HepG2 (cell line): ENCODE measurements at regions not wholly inside any gene's neighbourhood (a gene's known extent, or its start where the extent isn't known, plus 50 kb on each side); places are given as distances from the start of the nearest gene placed in this dataset.

Source experiments
- ARID2 ChIP-seq: sonication (generic); formaldehyde crosslinking; IDR thresholded peaks from 2 replicates; pipeline ENCODE4 v1.8.1; 2022; ENCODE audit warnings: mild to moderate bottlenecking, missing genetic modification reagents, borderline replicate concordance
- HNRNPUL1 ChIP-seq: fragments of 200-400 bp; formaldehyde crosslinking; IDR thresholded peaks from 2 replicates; pipeline ENCODE4 v1.6.1; 2017; ENCODE audit warnings: low read depth, mild to moderate bottlenecking, low read length, moderate library complexity
- KDM3A ChIP-seq: IDR thresholded peaks from 2 replicates; pipeline ENCODE4 v1.6.1; 2018; ENCODE audit warnings: low read depth, missing compliant biosample characterization
- SRF ChIP-seq: IDR thresholded peaks from 2 replicates; pipeline ENCODE4 v1.6.1; 2011; ENCODE audit warnings: mild to moderate bottlenecking, low read depth, low read length, moderate library complexity
- SYNCRIP ChIP-seq: fragments of 200-400 bp; formaldehyde crosslinking; IDR thresholded peaks from 2 replicates; pipeline ENCODE4 v1.6.1; 2018; ENCODE audit warnings: mild to moderate bottlenecking, low read depth, low read length; ENCODE audit not compliant: insufficient read depth
- TCF7L2 ChIP-seq: IDR thresholded peaks from 2 replicates; pipeline ENCODE4 v1.6.1; 2011; ENCODE audit warnings: mild to moderate bottlenecking, low read depth, low read length, moderate library complexity
- WIZ ChIP-seq: sonication (generic); formaldehyde crosslinking; IDR thresholded peaks from 2 replicates; pipeline ENCODE4 v1.5.1; 2020; ENCODE audit warnings: mild to moderate bottlenecking, missing genetic modification reagents
- ZHX1 ChIP-seq: sonication (generic); formaldehyde crosslinking; IDR thresholded peaks from 2 replicates; pipeline ENCODE4 v1.8.1; 2022; ENCODE audit warnings: low read depth, mild to moderate bottlenecking, missing genetic modification reagents
- ZNF121 ChIP-seq: sonication (generic); formaldehyde crosslinking; IDR thresholded peaks from 2 replicates; pipeline ENCODE4 v1.5.0; 2020; ENCODE audit warnings: mild to moderate bottlenecking, missing genetic modification reagents
- ZNF263 ChIP-seq: sonication (generic); formaldehyde crosslinking; IDR thresholded peaks from 2 replicates; pipeline ENCODE4 v1.4.0; 2020; ENCODE audit warnings: missing genetic modification reagents
- ZNF354B ChIP-seq: sonication (generic); formaldehyde crosslinking; IDR thresholded peaks from 2 replicates; pipeline ENCODE4 v1.8.0; 2022; ENCODE audit warnings: mild to moderate bottlenecking, missing genetic modification reagents
- ZNF577 ChIP-seq: sonication (generic); formaldehyde crosslinking; IDR thresholded peaks from 2 replicates; pipeline ENCODE4 v1.4.0; 2020; ENCODE audit warnings: mild to moderate bottlenecking, low read depth, missing genetic modification reagents, borderline replicate concordance
- TF ChIP-seq, protein P1 (sequence below), 2 experiments: IDR thresholded peaks; 2 replicates each; pipeline ENCODE4 v1.6.1; 2011 to 2012; ENCODE audit warnings: low read length in 2 of 2, borderline replicate concordance in 1 of 2, low read depth in 1 of 2, mild to moderate bottlenecking in 1 of 2, moderate library complexity in 1 of 2
- TF ChIP-seq, protein P2 (sequence below): sonication (generic); formaldehyde crosslinking; IDR thresholded peaks from 2 replicates; pipeline ENCODE4 v1.4.0; 2020; ENCODE audit warnings: mild to moderate bottlenecking, missing genetic modification reagents
- TF ChIP-seq, protein P3 (sequence below): sonication (generic); formaldehyde crosslinking; IDR thresholded peaks from 2 replicates; pipeline ENCODE4 v1.8.1; 2023; ENCODE audit warnings: mild to moderate bottlenecking, missing genetic modification reagents
- TF ChIP-seq, protein P4 (sequence below): sonication (generic); formaldehyde crosslinking; IDR thresholded peaks from 2 replicates; pipeline ENCODE4 v1.8.0; 2022; ENCODE audit warnings: missing genetic modification reagents, mild to moderate bottlenecking, inconsistent platforms, borderline replicate concordance
- TF ChIP-seq, protein P5 (sequence below): IDR thresholded peaks from 2 replicates; pipeline ENCODE4 v1.6.1; 2016; ENCODE audit warnings: missing genetic modification reagents, missing compliant biosample characterization

DNA sequence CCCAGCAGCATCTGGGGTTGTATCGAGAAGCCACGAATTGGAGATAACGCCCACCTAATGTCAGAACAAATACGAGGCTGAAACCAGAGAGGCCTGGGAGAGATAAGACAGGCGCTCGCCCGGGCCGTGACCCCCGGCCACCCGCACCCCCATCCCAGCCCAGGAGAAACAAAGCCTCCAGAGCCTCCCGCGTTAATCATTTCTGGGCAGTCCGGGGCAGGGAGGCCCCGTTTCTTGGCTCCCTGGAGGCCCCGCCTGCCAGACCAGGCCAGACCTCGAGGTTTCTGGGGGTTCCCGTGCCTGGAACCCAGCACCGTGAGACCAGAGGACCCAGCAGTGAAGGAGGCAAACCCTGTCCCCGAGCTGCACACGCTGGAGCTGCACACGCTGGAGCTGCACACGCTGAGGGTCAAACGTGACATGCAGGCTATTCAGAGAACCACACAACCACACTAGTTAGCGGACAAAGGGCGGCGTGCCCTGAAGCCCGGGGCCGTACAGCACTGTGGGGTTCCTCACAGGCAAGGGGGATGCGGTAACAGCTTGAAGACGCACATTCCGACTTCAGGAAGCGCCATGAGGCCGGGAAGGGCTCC lies 53.4 kb downstream of the FOXL3 start (continued):
- TF ChIP-seq, protein P1, sequence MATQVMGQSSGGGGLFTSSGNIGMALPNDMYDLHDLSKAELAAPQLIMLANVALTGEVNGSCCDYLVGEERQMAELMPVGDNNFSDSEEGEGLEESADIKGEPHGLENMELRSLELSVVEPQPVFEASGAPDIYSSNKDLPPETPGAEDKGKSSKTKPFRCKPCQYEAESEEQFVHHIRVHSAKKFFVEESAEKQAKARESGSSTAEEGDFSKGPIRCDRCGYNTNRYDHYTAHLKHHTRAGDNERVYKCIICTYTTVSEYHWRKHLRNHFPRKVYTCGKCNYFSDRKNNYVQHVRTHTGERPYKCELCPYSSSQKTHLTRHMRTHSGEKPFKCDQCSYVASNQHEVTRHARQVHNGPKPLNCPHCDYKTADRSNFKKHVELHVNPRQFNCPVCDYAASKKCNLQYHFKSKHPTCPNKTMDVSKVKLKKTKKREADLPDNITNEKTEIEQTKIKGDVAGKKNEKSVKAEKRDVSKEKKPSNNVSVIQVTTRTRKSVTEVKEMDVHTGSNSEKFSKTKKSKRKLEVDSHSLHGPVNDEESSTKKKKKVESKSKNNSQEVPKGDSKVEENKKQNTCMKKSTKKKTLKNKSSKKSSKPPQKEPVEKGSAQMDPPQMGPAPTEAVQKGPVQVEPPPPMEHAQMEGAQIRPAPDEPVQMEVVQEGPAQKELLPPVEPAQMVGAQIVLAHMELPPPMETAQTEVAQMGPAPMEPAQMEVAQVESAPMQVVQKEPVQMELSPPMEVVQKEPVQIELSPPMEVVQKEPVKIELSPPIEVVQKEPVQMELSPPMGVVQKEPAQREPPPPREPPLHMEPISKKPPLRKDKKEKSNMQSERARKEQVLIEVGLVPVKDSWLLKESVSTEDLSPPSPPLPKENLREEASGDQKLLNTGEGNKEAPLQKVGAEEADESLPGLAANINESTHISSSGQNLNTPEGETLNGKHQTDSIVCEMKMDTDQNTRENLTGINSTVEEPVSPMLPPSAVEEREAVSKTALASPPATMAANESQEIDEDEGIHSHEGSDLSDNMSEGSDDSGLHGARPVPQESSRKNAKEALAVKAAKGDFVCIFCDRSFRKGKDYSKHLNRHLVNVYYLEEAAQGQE (IDR thresholded peaks at IDR 0.05; ENCODE audit: borderline replicate concordance in 1 of 2, low read depth in 1 of 2, low read length in 2 of 2), result no peak
- TF ChIP-seq, protein P2, sequence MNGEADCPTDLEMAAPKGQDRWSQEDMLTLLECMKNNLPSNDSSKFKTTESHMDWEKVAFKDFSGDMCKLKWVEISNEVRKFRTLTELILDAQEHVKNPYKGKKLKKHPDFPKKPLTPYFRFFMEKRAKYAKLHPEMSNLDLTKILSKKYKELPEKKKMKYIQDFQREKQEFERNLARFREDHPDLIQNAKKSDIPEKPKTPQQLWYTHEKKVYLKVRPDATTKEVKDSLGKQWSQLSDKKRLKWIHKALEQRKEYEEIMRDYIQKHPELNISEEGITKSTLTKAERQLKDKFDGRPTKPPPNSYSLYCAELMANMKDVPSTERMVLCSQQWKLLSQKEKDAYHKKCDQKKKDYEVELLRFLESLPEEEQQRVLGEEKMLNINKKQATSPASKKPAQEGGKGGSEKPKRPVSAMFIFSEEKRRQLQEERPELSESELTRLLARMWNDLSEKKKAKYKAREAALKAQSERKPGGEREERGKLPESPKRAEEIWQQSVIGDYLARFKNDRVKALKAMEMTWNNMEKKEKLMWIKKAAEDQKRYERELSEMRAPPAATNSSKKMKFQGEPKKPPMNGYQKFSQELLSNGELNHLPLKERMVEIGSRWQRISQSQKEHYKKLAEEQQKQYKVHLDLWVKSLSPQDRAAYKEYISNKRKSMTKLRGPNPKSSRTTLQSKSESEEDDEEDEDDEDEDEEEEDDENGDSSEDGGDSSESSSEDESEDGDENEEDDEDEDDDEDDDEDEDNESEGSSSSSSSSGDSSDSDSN (CRISPR knock-in tag), result peak; percentile 46
- TF ChIP-seq SYNCRIP (no peak), SRF (no peak), ZNF121 (CRISPR knock-in tag) (no peak), HNRNPUL1 (no peak), TCF7L2 (no peak), WIZ (CRISPR knock-in tag) (no peak), ZNF263 (CRISPR knock-in tag) (peak; percentile 14; the same call in 1 of the 2 replicates), KDM3A (CRISPR knock-in tag) (no peak), ARID2 (CRISPR knock-in tag) (no peak), ZHX1 (CRISPR knock-in tag) (0 out of 2 replicates have a peak, but pooled peaks have one; percentile 23), ZNF354B (CRISPR knock-in tag) (no peak), ZNF577 (CRISPR knock-in tag) (no peak)
- TF ChIP-seq, protein P3, sequence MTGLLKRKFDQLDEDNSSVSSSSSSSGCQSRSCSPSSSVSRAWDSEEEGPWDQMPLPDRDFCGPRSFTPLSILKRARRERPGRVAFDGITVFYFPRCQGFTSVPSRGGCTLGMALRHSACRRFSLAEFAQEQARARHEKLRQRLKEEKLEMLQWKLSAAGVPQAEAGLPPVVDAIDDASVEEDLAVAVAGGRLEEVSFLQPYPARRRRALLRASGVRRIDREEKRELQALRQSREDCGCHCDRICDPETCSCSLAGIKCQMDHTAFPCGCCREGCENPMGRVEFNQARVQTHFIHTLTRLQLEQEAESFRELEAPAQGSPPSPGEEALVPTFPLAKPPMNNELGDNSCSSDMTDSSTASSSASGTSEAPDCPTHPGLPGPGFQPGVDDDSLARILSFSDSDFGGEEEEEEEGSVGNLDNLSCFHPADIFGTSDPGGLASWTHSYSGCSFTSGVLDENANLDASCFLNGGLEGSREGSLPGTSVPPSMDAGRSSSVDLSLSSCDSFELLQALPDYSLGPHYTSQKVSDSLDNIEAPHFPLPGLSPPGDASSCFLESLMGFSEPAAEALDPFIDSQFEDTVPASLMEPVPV (CRISPR knock-in tag), result no peak
- TF ChIP-seq, protein P4, sequence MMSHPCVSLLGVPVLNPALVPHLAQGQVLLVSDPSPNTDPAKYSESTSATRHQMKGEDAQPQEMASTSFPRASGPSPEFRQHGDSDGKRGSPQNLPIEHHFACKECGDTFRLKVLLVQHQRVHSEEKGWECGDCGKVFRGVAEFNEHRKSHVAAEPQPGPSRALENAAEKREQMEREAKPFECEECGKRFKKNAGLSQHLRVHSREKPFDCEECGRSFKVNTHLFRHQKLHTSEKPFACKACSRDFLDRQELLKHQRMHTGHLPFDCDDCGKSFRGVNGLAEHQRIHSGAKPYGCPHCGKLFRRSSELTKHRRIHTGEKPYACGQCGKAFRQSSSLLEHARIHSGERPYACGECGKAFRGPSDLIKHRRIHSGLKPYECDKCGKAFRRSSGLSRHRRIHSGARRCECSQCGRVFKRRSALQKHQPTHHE (CRISPR knock-in tag), result no peak
- TF ChIP-seq, protein P5, sequence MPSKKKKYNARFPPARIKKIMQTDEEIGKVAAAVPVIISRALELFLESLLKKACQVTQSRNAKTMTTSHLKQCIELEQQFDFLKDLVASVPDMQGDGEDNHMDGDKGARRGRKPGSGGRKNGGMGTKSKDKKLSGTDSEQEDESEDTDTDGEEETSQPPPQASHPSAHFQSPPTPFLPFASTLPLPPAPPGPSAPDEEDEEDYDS, result no peak
